GM21526 (cell line): ENCODE measurements at regions not wholly inside any gene's neighbourhood (a gene's known extent, or its start where the extent isn't known, plus 50 kb on each side); places are given as distances from the start of the nearest gene placed in this dataset.
A peak's percentile ranks its signal among the peaks of the same experiment; 100 is the strongest.
"Not testable (repeated sequence)": the region's sequence is repeated elsewhere in the genome, so short reads cannot be mapped to it uniquely, and the experiment has no call there.

ENCODE experiments used
- ATAC-seq: cut with Tn5 transposase; IDR thresholded peaks from one replicate; pipeline ENCODE4 v1.9.1; 2021; ENCODE audit warnings: moderate library complexity; ENCODE audit not compliant: unreplicated experiment, low FRiP score

- no peak for ATAC-seq
These were observed 113.4 kb downstream of the LHX2 start for GRCh38 chr9:124124729-124125650.

DNA sequence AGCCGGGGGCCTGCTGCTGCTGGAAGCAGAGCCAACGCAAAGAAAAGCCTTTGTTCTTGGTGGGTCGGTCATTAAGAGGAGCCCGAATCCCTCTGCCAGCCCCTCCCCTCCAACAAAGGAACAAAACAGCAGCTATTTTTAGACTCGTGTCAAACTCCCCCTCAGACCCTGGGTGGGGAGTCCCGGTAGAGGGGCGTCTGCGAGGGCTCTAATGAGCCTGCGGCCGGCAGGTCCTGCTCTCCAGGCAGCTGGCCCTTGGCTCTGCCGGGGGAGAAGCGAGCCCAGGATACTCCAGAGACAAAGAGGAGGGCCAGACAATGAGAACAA, 114.0 kb downstream of the LHX2 start:
- ATAC-seq = no peak

GRCh38 chr9:124126648-124127646, 115.4 kb downstream of the LHX2 start:
- no peak for ATAC-seq

- ATAC-seq = no peak
These were observed 117.1 kb downstream of the LHX2 start for GRCh38 chr9:124128568-124129166.

DNA sequence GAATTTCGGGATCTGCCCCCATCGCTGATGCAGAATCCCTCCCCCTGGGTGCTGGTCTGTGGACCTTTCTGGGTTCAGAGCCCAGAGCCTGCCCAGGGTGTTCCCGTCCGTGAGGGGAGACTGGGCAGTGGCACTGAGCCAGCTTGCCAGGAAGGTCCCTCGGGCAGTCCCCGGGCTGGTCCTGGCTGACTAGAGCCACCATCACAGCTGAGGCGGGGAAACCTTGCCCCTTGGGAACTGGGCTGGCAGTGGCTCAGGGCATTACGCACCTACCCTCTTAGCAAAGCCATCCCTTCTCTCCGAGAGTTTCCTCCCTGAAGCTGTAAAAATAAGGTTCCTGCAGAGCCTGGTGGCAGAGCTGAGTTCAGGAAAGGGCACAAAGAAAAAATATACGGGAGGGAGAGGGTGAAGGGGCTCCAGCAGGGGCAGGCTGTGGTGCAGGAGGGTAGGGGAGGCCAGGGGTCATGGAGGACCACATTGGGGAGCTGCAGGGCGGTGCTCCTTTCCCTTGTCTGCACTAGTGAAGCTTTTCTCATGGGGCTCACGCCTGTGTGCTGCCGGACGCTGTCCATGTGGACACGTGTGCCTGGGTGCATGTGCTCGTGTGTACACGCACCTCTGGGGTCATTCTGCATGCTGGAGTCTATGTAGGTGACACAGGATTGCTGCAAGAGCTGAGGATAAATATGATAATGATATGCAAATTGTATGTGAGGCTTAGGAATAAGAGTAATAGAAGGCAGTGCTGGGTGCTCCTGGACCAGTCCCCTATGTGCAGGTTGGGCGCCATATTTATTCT, 118.9 kb downstream of the LHX2 start:
- ATAC-seq = no peak

DNA sequence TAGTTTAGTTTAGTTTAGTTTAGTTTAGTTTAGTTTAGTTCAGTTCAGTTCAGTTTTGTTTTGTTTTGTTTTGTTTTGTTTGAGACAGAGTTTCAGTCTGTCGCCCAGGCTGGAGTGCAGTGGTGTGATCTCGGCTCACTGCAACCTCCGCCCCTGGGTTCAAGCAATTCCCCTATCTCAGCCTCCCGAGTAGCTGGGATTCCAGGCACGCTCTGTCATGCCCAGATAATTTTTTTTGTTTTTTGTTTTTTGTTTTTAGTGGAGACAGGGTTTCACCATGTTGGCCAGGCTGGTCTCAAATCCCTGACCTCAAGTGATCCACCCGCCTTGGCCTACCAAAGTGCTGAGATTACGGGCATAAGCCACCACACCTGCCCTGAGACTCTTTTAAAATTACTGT, 120.0 kb downstream of the LHX2 start:
- ATAC-seq = not testable (repeated sequence)

DNA sequence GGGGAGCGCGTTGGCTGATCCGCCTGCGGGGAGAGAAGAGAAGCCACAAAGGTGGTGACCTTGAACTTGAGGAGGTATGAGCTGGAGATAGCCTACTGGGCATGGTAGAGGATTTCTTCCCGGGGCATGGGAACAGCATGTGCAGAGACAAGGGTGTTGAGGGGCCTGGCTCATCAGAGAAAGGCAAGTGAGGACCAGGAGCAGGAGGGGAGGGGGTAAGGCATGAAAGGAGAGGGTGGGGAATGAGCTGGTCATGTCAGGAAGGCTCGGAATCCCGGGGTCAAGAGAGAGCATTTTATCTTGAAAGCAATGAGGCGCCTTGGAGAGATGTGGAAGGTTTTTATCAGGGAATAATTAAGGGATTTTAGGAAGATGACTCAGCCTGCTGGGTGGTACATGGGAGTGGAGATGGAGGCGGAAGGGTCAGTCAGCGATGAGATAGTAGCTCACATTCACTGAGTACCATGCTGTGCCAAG, 121.1 kb downstream of the LHX2 start:
- ATAC-seq = no peak

DNA sequence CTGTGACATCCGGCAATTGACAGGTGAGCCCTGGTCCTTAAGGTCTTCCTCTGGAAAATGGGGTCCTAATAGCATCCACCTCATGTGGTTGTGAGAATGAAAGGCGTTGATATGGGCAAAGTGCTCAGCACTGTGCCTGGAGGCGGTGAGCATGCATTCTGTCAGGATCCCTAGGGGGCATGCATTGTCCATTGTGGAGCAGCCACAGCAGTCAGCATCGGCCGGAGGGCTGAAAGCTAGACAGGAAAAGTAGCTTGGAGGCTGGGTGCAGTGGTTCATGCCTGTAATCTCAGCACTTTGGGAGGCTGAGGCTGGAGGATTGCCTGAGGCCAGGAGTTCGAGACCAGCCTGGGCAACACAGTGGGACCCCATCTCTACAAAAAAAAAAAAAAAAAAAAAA, 122.2 kb downstream of the LHX2 start:
- ATAC-seq = no peak

DNA sequence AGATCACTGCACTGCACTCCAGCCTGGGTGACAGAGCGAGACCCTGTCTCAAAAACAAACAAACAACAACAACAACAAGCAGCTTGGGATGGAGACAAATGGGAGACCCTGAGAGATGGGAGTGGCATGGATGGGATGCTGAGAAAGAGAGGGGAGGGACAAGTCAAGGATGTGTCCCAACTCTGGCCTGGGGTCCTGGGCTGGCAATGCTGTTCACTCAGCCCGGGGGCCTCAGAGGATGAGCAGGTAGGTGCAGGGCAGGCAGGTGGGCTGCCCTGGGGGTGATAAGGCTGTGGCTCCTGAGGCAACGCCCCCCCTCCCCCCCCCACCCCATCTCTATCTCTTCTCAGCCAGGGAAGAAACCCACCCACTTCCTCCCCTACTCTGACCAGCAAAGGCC, 123.0 kb downstream of the LHX2 start:
- no peak for ATAC-seq

DNA sequence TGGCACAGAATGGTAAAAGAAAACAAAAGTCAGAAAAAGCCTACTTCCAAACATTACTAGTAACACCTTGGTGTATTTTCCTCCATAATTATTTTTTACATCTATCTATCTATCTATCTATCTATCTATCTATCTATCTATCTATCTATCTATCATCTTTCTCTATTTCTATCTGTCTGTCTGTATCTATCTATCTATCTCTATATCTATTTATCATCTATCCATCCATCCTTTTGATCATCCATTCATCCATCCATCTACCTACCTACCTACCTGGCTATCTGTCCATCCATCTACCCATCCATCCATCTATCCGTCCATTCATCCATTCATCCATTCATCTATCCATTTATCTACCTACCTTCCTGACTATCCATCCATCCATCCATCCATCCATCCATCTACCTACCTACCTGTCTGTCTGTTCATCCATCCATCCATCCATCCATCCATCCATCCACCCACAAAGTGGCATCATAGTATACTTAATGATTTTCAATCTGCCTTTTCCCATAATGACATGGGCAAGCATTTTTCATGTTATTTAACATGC, 121.9 kb upstream of the NEK6 start:
- ATAC-seq = no peak

DNA sequence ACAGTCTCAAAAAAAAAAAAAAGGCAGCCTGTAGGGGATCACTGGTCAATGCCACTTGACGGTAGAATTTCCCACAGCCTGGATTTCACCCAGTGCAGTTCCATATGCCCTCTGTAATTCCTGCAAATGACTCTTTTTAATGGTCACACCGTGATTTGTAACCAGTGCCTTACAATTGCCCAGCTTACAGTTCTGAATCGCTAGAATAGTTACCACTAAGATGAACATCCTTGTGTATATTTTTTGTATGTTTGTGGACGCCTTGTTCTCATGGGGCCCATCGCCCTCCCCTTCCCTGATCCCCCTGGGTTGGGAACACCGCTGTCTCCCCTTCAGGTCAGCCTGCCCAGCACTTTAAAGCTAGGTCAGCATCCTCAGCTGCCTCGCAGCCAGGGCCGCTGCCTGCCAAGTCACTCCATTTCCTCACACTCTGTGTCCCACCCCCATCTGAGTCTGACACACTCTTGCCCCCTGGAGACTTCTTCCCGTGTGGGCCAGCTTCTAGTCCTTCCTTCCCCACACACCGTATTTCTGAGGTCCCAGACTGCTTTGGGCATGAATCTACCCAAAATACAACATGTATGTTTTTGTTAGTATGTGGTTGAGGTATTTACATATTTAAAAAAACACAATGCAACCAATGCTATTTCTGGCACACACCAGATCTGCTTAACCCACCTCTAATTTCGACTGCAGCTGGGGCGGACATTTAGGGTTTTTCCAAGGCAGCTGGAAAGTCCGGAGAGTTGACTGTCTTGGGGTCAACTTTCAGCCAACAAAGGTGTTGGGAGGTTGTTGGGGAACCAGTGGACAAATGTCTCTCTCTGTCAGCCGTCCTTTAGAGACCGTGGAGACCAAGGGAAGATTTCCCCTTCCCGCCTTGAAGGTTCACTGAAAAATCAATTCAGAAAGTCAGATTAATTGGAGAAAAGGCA, 120.5 kb upstream of the NEK6 start:
- ATAC-seq = peak; percentile 73

DNA sequence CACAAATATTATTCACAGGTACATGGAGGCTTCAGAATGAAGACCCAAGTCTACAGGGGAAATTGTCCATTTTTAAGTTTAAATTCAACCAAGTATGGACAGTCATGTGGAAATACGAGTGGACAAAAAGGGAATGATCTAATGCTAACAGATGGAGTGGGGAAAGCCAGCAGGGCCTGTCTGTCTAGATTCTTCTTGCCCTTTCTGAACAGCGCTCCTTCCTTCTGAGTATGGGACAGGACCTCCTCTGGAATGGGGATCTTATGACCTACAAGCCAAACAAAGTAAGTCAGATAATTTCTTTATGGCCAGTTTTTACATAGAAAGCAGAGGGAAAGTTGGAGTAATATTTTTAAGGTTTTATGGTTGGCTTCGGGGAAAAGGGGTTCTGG, 119.8 kb upstream of the NEK6 start:
- peak; percentile 4 for ATAC-seq

DNA sequence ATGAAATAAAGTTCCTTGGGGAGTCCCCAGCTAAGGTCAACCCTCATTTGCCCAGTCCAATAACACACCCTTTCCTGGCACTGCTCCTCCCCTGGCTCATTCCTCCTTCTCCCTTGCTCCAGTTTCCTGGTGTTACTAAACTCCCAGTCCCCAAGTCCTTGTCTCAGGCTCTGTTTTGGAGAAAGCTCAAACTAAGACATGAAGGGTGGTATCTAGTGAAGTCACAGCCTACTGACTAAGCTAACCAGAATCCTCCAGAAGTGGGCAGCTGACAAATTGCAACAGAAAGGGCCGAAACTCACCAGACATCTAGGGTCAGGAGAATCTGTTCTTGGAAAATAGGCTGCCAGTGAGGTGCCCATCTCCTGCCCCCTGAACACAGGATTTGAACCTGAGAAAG, 118.7 kb upstream of the NEK6 start:
- ATAC-seq = no peak

- ATAC-seq = no peak
These were observed 116.7 kb upstream of the NEK6 start for GRCh38 chr9:124140941-124141568.

GRCh38 chr9:124144561-124145123, 113.1 kb upstream of the NEK6 start:
- ATAC-seq = not testable (repeated sequence)

GRCh38 chr9:124146031-124146561, 111.7 kb upstream of the NEK6 start:
- no peak for ATAC-seq

GRCh38 chr9:124149992-124150391, 107.8 kb upstream of the NEK6 start:
- ATAC-seq = no peak
